ENCODE measurements at regions not wholly inside any gene's neighbourhood (a gene's known extent, or its start where the extent isn't known, plus 50 kb on each side); places are given as distances from the start of the nearest gene placed in this dataset.
A peak's percentile ranks its signal among the peaks of the same experiment; 100 is the strongest.
"Not testable (repeated sequence)": the region's sequence is repeated elsewhere in the genome, so short reads cannot be mapped to it uniquely, and the experiment has no call there.

DNA sequence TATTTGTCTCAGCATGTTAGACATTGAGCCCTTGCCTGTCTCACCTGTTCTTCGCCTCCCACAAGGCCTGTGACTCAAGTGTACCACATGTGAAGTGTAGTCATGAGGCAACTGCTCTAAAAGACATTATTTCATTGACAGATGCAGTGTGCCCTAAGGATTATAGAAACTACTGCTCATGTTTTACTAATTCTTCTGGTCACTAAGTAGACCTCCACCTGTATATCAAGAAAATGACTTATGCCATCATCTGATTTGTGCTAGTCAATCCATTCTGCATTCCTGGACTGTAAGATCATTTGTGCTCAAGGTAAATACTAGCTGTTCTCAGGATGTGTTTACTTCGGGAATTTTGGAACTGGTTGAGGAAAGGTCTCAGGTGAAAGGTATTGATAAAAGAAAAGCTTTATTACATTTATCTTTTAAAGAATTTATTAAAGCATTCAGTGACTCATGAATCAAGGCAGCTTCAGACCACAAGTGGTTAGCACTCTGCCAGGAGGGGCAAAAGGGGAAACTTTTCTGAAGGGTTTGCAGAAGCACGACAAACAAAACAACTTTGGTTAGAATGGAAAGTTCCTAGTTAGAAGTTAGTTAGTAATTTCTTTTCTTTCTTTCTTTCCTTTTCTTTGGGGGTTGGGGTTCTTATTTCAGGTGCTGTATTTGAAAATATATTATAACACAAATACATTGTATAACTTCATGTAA is 465.3 kb upstream of the CBLB start:
- peak; percentile 16 for FAIRE-seq
- DNase-seq (ENCODE audit: insufficient read length, low spot score) = no peak

DNA sequence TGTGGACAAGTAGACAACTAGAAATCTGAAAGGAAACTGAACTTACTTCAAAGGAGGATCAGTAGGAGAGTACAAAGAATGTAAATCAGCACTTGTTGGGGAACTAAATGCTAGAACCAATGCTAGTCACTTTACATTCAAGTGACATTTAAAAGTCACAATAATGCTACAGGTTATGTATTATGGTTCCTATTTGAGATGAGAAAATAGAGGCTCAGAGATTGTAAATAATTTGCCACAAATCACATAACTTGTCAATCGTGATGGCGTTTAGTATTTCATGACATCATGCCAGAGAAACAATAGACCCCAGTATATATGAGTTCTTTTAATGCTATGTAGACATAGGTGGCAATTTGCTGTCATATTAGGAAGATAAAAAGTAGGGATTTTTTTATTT is 467.8 kb upstream of the CBLB start:
- FAIRE-seq (no peak), DNase-seq (ENCODE audit: insufficient read length, low spot score) (no peak)

DNA sequence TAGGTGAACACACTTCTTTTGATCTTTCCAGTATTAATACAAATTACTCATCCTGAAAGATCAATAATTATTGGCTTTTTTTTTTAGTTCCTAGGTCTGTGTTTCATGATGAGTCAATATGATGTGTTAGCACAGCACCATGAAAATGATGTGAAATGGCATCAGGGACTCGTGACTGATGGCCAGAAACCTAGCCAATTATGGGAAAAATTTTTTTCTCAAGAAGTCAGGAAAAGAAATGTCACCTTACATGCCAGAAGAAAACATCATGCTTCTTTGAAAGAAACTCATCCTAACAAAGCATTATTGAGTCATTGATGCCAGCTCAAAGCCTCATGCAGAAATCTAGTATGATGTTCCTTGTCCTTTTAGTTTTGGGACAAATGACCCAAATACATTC is 468.3 kb upstream of the CBLB start:
- DNase-seq (ENCODE audit: insufficient read length, low spot score) = no peak

DNA sequence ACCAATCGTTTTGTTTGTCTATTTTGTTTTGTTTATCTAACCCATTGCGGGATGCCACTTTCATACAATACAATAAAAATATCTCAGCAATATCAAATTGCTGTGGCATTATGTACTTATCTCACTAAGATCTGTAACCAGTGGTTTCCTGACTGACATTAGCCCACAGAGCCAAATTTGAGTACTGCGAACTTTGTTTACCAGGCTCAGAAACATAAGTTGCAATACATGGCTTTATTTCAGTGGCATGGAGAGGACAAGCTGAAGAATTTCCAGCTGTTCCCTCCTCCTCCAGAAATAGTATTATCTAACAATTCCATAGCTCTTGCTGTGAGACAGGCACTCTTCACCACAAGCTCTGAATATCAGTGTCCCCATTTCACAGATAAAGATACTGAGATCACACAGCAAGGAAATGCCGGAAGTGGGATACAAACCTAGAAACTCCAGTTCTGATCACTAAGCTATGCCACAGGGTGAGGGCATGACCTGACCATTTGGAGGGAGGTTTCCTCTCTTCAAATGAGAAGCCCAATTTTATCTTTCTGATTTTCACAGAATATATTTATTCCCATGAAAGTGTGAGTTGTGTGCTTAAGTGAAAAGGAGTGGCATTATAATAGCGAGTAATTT is 469.9 kb upstream of the CBLB start:
- FAIRE-seq (no peak), DNase-seq (ENCODE audit: insufficient read length, low spot score) (no peak)

More for the DNA sequence above, 468.3 kb upstream of the CBLB start:
- FAIRE-seq = no peak

DNA sequence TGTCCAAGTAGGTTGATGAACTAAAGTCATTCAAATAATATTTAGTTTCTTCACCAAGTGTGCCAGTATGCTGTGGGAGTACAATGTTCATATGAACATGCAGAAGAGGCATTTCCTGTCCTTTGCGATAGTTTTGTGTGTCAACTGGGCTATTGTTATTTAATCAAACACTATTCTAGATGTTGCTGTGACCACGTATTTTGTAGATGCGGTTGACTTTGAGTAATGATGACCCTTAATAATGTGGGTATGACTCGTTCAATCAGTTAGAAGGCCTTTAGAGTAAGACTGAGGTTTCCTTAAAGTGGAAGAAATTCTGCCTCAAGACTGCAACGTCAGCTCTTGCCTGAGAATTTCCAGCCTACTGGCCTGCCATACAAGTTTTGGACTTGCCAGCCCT is 470.7 kb upstream of the CBLB start:
- FAIRE-seq = peak; percentile 42
- DNase-seq (ENCODE audit: insufficient read length, low spot score) = no peak

DNA sequence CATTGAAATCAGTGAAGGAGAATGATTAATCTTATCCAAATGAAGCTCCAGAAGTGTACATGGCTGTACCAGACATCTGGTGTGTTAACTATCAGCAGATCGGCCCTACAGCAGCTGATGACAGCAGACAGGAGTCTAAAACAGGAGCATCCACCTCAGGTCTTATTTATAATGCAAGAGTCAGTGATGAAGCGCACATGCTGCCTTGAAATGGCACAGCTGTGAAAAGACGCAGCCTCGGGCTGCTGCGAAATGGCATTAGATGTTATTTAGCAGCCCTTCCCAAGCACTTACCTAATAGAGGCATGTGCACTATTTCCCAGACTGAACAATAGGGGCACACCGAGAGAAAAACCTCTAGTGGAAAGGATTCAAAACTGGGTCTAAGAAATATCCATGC is 472.3 kb upstream of the CBLB start:
- DNase-seq (ENCODE audit: insufficient read length, low spot score) = no peak
- FAIRE-seq = no peak

DNA sequence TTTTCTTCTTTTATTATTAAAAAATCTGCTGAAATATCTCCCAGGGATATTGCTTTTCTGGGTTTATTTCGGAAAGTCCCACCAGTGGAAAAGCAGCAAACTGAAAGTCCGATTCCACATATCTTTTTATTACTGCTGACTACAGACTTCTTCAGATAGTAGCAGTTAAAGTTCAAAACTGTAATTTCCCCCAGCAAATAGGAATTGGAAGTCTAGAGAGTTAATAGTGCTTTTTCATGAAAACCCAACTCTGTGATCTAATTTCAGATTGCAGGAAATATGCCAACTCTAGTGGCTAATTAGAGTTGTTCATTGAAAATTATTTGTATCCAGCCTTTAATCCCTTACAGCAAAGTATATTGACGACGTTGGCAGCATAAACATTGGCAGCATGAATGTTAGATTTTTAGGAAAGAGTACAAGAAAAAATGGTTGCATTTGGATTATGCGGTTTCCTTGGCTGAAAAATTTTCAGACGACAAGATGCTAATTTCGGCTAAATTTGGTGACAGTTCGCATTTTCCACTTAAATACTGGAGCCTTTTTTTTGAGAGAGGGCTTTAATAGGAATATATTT is 472.9 kb upstream of the CBLB start:
- no peak for DNase-seq (ENCODE audit: insufficient read length, low spot score)
- no peak for FAIRE-seq

DNA sequence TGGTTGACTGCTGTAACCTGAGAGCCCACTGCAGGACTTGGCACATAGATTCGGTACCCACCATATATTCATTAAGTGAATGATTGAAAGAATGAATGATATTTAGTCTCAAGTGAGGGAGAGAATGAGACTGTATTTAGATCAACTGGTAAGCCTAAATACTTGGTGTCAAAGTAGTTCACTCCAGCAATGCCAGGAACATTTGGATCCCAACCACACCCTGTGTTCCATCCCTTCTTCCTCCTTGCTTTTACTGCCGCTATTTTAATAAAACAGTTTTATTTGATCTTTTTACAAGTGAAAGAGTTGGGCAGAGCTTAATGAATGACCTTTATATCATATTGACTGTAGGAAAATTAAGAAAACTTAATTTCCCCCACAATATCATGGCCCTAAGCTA is 473.6 kb upstream of the CBLB start:
- FAIRE-seq (no peak), DNase-seq (ENCODE audit: insufficient read length, low spot score) (no peak)

DNA sequence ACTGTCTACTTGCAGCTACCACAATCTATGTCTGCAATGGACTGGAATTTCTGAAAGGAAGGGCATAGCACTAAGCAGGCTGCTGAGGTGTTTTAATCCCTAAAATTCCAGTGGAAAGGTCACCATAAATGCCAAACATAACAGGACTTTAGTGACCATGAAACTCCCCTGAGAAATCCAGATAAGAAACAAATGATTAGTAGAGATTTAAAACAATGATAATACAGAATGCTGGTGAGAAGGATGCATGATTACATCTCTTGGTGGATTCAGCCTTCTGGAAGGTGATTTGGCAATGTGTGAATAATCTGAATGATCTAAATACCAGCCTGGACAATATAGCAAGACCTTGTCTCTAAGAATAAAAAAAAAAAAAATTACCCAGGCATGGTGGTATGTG is 475.0 kb upstream of the CBLB start:
- FAIRE-seq (no peak), DNase-seq (ENCODE audit: insufficient read length, low spot score) (no peak)

DNA sequence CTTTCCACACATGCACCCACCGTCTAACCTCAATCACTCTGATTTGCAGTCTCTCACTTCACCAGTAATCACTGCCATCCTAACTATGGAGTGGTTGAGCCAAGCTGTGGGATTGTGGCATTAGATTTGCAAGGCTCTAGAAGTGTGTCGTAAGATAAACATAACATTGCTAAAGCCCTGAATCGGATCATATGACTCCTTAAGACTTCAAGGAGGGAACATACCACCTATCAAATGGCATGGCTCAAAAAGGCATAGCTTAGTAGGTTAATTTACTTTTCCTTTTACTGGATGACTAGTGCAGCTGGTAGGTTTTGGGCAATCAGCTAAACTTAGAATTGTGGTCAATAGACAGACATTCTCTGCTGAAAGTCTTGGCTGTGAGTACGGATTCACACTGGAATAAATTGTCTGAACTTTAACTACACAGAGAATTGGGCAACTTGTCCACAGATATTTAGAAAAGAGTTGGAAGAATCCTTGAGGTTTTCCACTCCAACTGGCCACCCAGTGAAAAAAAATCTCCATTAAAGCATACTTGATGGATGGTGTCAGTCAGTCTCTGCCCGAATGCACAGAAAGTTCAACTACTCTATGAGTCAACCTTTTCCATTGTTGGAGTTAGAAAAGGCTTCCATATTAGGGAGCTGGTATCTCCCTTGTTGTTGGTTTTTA is 476.7 kb upstream of the CBLB start:
- peak; percentile 67 for FAIRE-seq
- peak; percentile 31 for DNase-seq (ENCODE audit: insufficient read length, low spot score)

DNA sequence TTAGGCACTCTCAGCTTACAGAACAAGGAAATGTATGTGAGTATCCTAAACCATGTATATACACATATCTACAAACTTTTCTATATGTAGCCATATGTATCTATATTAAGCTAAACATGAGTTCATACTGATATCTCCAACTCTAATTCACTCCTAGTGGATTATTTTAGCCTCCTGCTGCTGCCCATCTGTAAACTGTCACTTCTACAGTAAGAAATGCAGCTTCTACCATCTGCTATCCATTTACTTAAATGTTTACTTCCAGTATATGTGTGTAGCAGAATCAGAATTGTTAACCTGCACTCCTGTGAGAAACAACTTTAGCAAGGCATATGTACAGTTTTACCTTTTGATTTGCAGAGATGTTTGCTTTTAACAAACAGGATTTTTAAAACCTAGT is 478.5 kb upstream of the CBLB start:
- DNase-seq (ENCODE audit: insufficient read length, low spot score) (no peak), FAIRE-seq (no peak)

DNA sequence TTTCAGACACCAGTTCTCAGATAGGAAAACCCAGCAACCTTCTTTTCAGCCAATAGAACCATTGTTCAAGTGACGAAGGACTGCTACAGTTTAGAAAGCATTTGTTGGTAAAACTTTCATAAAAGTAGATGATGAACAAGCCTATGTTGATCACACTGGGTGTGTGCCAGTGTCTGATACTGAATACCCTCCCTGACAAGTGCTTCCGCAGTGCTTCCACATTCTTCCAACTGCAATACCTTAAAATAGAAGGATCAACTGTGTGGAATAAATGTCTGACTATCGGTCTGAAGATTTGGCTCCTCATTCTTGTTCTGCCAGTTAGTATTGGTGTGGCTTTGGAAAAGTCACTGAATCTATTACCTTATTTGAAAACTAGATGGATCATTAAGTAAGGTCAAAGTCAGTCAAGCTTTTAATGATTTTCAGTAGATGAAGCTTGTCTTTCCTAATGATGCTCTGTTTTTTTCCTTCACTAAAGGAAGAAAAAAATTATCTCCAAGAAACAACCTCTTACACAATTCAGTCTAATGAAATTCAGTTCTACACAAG is 479.4 kb upstream of the CBLB start:
- FAIRE-seq (no peak), DNase-seq (ENCODE audit: insufficient read length, low spot score) (no peak)

DNA sequence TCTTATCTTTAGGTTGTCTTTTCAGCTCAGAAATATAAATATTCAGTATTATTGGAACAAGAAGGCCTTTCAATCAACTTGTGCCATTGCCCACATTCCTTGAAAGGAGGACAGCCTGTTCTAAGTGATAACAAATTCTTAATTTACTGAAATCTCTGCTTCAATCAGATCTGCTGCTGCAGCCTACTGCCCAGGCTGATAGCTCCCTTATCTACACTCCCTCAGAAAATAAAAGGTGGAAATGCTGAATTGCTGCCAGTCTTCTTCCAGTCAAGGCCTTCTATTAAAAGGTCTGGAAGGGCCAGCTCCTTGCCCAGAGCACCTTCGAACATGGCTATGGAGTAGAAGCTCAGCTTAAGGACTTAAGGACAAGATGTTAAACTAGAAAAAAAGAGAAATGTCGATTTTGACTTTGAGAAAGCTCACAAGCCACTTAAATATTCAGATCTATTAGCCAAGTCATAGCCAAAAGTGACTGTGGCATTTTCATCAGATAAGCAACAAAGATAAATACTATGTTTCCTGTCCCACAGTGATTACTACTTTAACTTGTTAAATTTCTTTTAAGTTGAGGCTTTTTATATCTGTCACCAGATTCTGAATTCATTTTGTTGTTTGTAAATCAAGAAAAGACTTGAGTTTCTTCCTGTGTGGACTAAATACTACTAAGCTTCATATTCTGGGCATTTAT is 480.5 kb upstream of the CBLB start:
- FAIRE-seq (no peak), DNase-seq (ENCODE audit: insufficient read length, low spot score) (no peak)

DNA sequence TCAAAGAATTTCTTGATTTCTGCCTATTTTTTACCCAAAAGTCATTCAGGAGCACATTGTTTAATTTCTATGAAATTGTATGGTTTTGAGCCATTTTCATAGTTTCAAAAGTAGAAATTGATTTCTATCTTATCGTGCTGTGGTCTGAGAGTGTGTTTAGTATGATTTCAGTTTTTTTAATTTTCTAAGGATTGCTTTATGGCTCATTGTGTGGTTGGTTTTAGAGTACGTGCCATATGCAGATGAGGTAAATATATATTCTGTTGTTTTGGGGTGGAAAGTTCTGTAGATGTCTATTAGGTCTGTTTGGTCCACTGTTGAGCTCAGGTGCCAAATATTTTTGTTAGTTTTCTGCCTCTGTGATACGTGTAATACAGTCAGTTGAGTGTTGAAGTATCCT is 487.1 kb upstream of the CBLB start:
- DNase-seq (ENCODE audit: insufficient read length, low spot score) (no peak), FAIRE-seq (no peak)

DNA sequence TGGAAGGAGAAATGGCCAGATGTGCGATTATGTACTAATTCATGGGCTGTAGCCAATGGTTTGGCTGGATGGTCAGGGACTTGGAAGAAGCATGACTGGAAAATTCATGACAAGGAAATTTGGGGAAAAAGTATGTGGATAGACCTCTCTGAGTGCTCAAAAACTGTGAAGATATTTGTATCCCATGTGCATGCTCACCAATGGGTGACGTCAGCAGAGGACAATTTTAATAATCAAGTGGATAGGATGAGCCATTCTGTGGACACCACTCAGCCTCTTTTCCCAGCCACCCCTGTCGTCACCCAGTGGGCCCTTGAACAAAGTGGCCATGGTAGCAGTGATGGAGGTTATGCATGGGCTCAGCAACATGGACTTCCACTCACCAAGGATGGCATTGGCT is 490.9 kb upstream of the CBLB start:
- FAIRE-seq = no peak
- no peak for DNase-seq (ENCODE audit: insufficient read length, low spot score)

DNA sequence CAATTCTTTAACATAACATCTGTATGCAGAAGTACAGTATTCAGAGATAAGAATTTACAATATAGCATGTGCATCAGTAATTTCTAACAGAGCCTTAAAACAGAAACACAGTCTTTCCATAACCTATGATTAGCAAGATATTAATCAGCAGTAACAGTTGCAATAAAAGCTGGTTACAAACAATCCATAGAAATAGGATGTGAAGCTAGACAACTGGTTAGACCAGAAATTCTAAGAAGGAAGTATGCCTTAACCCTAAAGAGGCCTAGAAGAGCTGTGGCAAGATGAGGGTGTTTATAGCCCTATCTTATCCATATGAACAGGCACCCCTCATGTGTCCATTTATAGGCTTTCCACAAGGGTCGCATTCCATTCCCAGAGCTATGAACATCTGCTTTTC is 492.1 kb upstream of the CBLB start:
- not testable (repeated sequence) for FAIRE-seq

DNA sequence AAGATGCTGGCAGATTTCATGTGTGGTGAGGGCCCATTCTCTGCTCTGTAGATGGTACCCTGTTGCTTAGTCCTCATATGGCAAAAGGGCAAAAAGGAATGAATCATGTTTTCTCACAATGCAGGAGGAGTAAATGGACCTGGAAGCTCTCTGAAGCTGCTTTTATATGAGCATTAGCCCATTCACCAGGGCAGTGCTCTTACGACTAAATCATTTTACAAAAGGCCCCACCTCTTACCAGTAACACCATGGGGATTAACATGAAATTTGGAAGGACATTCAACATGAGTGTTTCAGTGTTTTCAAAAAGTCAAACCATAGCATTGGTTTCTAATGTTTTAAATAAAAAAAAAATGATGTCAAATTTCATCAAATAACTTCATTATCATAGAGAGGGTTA is 495.7 kb upstream of the CBLB start:
- FAIRE-seq (no peak), DNase-seq (ENCODE audit: insufficient read length, low spot score) (no peak)

More for the DNA sequence above, 492.1 kb upstream of the CBLB start:
- DNase-seq (ENCODE audit: insufficient read length, low spot score) = not testable (repeated sequence)

DNA sequence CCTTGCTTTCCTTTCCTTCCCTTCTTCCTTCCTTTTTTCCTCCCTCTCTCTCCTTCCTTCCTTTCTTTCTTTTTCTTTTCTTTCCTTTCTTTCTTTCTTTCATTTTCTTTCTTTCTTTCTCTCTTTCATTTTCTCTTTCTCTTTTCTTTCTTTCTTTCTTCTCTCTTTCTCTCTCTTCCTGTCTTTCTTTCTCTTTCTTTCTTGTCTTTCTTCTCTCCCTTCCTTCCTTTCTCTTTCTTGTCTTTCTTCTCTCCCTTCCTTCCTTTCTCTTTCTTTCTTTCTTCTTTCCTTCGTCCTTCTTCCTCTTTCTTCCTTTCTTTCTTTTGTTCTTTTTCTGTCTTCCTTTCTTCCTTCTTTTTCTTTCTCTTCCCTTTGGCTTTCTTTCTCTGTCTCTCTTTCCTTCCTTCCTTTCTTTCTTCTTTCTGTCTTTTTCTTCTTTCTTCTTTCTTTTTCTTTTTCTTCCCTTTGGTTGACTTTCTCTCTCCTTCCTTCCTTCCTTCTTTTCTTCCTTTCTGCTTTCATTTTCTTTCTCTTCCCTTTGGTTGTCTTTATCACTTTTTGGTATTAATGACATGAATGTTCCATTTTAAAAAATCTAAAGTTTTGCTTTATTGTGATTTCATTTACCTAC is 496.4 kb upstream of the CBLB start:
- FAIRE-seq (no peak), DNase-seq (ENCODE audit: insufficient read length, low spot score) (no peak)

DNA sequence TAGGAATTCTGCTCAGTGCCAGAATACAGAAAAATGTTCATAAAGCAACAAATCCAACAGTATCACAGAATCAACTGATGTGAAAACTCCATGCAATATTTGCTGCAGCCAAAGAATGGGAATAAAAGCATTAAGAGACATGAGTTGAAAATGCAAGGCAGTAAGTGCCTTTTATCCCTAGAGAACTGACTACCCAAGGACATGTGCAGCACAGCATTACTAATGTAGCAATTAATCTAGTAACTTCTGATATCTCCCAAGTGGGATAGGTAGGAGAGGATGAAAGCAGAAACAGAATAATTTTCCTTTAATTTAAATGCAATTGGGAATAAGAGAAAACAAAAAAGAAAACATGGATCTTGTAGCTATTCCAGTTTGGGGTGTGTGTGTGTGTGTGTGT is 497.5 kb upstream of the CBLB start:
- FAIRE-seq (no peak), DNase-seq (ENCODE audit: insufficient read length, low spot score) (no peak)

DNA sequence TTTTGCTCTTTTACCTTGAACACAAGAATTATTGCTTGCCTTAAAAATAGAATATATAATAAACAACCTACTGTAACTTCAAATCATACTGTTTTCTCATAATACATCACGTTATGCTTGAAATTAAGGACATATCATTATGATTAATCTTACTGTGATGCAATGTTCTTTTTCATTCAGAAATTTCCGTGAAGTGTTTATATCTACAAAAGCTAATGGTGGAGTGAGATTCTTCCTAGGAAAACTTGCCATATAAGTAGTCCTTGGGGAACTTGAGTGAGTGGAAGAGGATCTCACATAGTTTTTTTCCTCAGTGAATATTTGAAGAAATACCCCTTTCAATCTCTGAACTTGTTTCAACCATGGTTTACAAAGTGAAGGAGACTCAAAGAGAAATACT is 498.7 kb upstream of the CBLB start:
- FAIRE-seq = no peak

More for the DNA sequence above, 498.7 kb upstream of the CBLB start:
- DNase-seq (ENCODE audit: insufficient read length, low spot score) = no peak
